Activated naive CD4-positive, alpha-beta T cell treated with anti-CD3 and anti-CD28 coated beads, Interleukin-2, amount 10 ng/mL, durations not matched to agents 7 days and 5 days (primary cell): ENCODE measurements at regions not wholly inside any gene's neighbourhood (a gene's known extent, or its start where the extent isn't known, plus 50 kb on each side); places are given as distances from the start of the nearest gene placed in this dataset.
"Not testable (repeated sequence)": the region's sequence is repeated elsewhere in the genome, so short reads cannot be mapped to it uniquely, and the experiment has no call there.

Experiments
- CTCF ChIA-PET: fragments of 350-600 bp; sonication (Branson Sonifier 250); formaldehyde crosslinking; loops from one replicate; lab custom pipeline; 2021; ENCODE audit warnings: antibody characterized with exemption; lab: Charles Lee
- DNase-seq: peaks from one replicate; pipeline ENCODE4 v3.0.0-alpha.2; 2020
- H3K27ac Mint-ChIP-seq: one replicate; pipeline ENCODE4 v1.8.0; 2021; ENCODE audit warnings: mild to moderate bottlenecking, moderate library complexity, mixed read lengths
- H3K27me3 Mint-ChIP-seq: one replicate; pipeline ENCODE4 v1.8.0; 2021; ENCODE audit warnings: mild to moderate bottlenecking, mixed read lengths
- H3K36me3 Mint-ChIP-seq: one replicate; pipeline ENCODE4 v1.8.0; 2021; ENCODE audit warnings: mixed read lengths
- H3K4me1 Mint-ChIP-seq: one replicate; pipeline ENCODE4 v1.8.0; 2021; ENCODE audit warnings: mixed read lengths
- H3K4me3 Mint-ChIP-seq: one replicate; pipeline ENCODE4 v1.8.0; 2021; ENCODE audit warnings: mild to moderate bottlenecking, moderate library complexity, mixed read lengths
- H3K9me3 Mint-ChIP-seq: one replicate; pipeline ENCODE4 v1.8.0; 2021; ENCODE audit warnings: mixed read lengths

- H3K9me3 Mint-ChIP-seq, H3K27ac Mint-ChIP-seq, H3K4me1 Mint-ChIP-seq, H3K36me3 Mint-ChIP-seq, DNase-seq, H3K4me3 Mint-ChIP-seq: not testable (repeated sequence)
- H3K27me3 Mint-ChIP-seq: peaks cover 14% of the 10 kb centered on the region
- CTCF ChIA-PET: interaction anchor here (1.8 kb wide), 1 partner anchor 66 kb away, joined by 3 read pairs; no protein-coding TSS in a partner anchor
Measured at GRCh38 chr3:130029531-130030289, 51.9 kb upstream of the ALG1L2 start.
